GM18498 (cell line): ENCODE measurements at regions not wholly inside any gene's neighbourhood (a gene's known extent, or its start where the extent isn't known, plus 50 kb on each side); places are given as distances from the start of the nearest gene placed in this dataset.

Experiments
- ATAC-seq: cut with Tn5 transposase; IDR thresholded peaks from one replicate; pipeline ENCODE4 v1.9.1; 2021; ENCODE audit warnings: mild to moderate bottlenecking, moderate library complexity; ENCODE audit not compliant: unreplicated experiment

DNA sequence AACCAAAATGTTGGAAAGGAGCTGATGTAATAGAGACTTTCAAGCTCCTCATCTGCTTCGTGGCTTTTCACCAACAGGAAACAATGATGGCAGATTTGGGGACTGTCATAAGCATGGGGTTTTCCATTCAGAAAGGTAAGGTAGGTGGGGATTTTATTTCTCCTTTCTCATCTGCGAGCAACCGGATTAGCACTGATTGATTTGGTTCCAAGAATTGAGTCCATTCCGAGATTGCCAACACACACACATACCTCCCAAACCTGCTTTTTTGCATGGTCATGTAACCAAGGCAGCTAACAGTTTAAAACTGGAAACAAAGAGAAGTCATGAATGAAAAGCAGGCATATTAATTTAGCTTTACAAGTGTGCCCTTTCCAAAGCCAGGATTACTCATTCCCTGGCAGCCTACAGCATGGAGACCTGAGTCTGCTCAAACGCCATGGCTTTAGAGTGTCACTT is 63.0 kb upstream of the LNX1 start:
- peak; percentile 46 for ATAC-seq

DNA sequence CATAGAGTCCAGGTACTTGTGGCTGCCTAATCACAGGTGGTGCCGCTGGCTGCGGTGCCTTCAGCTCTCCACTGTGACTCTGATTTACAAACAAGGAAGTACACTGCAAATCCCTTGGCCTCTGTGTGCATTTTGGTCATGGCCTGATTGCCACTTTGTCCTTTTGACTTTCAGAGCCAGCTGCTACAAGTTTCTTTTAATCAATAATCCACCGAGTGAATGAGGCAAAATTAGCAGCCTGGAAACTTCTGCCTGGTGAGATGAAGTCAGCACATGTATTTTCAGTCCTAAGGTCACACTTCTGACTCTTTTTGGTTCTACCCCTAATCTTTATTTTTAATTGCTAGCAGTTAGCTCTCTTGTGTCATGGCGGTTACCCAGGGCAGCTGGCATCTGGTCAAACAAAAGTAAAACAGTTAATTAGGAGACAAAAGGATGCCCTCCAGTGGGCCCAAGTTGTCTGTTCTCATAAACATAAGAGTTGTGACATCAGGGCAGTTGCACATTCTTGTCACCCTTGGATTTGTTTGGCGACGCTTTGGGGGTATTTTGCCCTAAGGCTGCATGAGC is 62.3 kb upstream of the LNX1 start:
- ATAC-seq, result peak; percentile 60

DNA sequence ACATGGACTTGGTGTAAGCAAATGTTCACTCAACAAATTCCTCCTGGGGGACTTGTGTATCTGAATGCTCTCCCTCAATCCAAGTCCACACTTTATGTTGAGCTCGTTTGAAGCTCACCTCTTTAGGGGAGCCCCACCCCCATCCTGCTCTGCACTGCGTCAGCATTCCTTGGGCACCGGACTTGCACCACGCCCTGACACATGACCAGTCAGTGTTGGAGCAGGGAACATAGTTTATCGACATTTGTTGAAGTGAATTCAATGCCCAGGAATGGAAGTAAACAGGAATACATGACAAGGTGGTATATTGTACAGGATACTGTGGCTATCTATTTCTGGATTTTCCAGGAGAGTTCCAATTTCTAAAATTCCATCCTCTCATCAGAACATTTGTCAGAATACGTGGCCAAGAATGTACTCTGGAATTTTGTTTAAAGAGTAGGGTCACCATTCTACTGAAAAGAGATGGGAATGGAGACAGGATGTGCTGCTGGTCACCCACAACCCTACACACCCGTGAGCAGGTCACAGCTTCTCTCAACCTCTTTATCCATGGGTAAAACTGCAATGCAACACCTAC is 60.0 kb upstream of the LNX1 start:
- no peak for ATAC-seq

DNA sequence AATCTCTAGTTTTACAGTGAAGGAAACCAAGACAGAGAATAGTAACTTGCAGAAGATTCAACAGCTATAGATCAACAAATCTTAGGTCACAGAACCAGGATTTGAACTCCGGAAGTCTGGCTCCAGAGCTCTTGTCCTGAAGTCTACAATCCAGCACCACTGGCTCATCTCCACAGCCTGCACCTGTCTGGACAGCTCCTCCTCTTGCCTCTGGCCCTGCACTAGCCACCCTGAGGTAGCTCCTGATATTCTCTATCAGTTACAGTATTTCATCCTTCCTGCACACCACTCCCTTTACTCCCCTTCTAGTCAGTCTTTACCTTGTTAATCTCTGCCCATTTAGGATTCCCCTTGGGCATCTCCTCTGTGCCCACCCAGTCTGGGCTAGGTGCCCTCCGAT is 58.1 kb upstream of the LNX1 start:
- ATAC-seq, result no peak

DNA sequence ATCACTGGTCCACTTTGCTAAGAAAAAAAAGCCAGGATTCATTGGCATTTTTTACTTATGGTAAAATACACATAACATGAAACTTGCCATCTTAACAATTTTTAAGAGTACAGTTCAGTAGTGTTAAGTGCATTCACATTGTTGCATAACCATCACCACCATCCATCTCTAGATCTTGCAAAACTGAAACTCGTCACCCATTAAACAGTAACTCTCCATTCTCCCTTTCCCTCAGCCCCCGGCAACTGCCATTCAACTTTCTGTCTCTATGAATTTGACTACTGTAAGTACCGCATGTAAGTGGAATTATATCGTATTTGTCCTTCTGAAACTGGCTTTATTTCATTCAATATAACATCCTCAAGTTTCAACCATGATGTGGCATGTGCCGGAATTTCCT is 56.3 kb upstream of the LNX1 start:
- ATAC-seq, result no peak

DNA sequence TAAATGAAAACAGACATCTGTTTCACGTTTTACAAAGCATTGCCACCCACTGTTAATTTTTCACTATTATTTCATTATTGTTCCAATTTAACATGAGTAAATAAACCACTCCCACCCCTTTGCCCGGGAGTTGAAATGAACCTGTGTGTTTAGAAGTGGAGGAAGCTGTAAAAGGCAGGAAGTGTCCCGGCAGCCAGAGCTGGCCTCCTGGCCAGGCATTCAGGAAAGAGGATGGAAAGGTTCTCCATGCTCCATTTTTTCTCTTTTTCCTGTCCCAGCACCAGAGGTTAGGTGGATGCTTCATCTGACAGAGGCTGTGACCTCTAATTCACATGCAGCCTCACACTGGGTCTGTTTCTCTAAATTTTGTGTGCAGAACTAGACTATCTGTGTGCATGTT is 55.5 kb upstream of the LNX1 start:
- no peak for ATAC-seq

DNA sequence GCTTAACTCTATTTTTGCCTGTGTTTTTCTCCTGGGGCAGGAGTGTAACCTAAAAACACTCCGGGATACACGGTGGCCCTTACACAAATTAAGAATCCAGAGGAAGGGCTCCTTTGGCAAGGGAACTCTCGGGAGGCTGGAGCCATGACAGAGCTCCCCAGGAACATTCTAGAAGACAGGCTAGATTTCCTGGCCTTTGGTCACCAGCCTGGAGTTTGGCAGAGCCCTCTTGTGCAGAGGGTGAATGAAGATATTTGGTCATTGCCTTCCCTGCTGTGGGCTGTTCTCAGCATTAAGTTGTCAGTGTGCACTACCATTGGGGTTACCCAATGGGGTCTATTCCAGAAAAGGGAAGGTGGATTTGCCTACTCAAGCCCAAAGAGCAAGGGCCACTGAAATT is 53.8 kb upstream of the LNX1 start:
- no peak for ATAC-seq

DNA sequence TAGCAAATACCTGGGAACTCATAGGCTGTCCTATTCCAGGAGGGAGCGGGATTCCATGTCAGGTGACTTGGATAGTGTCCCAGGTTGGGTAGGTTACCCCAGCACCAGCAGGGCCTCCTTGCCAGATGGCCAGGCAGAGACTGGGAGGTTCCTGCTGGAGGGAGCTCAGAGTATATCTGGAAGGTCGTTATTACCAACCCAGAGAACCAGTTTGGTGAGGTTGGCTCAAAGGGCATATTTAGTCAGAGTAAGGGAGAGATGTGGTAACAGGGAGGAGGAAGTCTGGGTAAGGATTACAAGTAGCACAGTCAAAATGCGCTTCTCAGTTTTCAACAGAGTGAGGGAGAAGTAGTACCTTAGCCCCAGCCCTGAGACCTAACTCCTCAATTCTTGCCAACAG is 53.3 kb upstream of the LNX1 start:
- no peak for ATAC-seq
